Non-pigmented ciliary epithelial cell (primary cell): ENCODE measurements at regions not wholly inside any gene's neighbourhood (a gene's known extent, or its start where the extent isn't known, plus 50 kb on each side); places are given as distances from the start of the nearest gene placed in this dataset.
"Not testable (repeated sequence)": the region's sequence is repeated elsewhere in the genome, so short reads cannot be mapped to it uniquely, and the experiment has no call there.

Experiments used
- DNase-seq: peaks from one replicate; pipeline ENCODE4 v3.0.0-alpha.2; 2010; ENCODE audit warnings: low read depth

GRCh38 chr21:22020221-22020620, 1022.0 kb downstream of the NCAM2 start:
- DNase-seq: peak; percentile 6

- not testable (repeated sequence) for DNase-seq
Observed at GRCh38 chr21:22023896-22024295, 1025.7 kb downstream of the NCAM2 start.

- DNase-seq: no peak
Observed at GRCh38 chr21:22044431-22044830, 1046.2 kb downstream of the NCAM2 start.

GRCh38 chr21:22046576-22046975, 1048.4 kb downstream of the NCAM2 start:
- no peak for DNase-seq

GRCh38 chr21:22056904-22057303, 1058.7 kb downstream of the NCAM2 start:
- no peak for DNase-seq

- DNase-seq: no peak
Observed at GRCh38 chr21:22062472-22063139, 1064.4 kb downstream of the NCAM2 start.

GRCh38 chr21:22063140-22063539, 1064.9 kb downstream of the NCAM2 start:
- DNase-seq: no peak

GRCh38 chr21:22076471-22076870, 1078.3 kb downstream of the NCAM2 start:
- no peak for DNase-seq

GRCh38 chr21:22083899-22084298, 1085.7 kb downstream of the NCAM2 start:
- no peak for DNase-seq

GRCh38 chr21:22096314-22096713, 1098.1 kb downstream of the NCAM2 start:
- no peak for DNase-seq

GRCh38 chr21:22106720-22107410, 1108.7 kb downstream of the NCAM2 start:
- no peak for DNase-seq

- DNase-seq: no peak
Observed at GRCh38 chr21:22115746-22116145, 1117.5 kb downstream of the NCAM2 start.

- no peak for DNase-seq
Observed at GRCh38 chr21:22120616-22121266, 1122.5 kb downstream of the NCAM2 start.

GRCh38 chr21:22125581-22125980, 1127.4 kb downstream of the NCAM2 start:
- DNase-seq: no peak

GRCh38 chr21:22128671-22129070, 1130.5 kb downstream of the NCAM2 start:
- no peak for DNase-seq

GRCh38 chr21:22132358-22133071, 1134.3 kb downstream of the NCAM2 start:
- DNase-seq: no peak

- no peak for DNase-seq
Observed at GRCh38 chr21:22136740-22137139, 1138.5 kb downstream of the NCAM2 start.

GRCh38 chr21:22138297-22139016, 1140.2 kb downstream of the NCAM2 start:
- no peak for DNase-seq

GRCh38 chr21:22145545-22145944, 1147.3 kb downstream of the NCAM2 start:
- no peak for DNase-seq

GRCh38 chr21:22154579-22155274, 1156.5 kb downstream of the NCAM2 start:
- DNase-seq: no peak

- DNase-seq: no peak
Observed at GRCh38 chr21:22164912-22165311, 1166.7 kb downstream of the NCAM2 start.
